ENCODE measurements at regions not wholly inside any gene's neighbourhood (a gene's known extent, or its start where the extent isn't known, plus 50 kb on each side); places are given as distances from the start of the nearest gene placed in this dataset.

DNA sequence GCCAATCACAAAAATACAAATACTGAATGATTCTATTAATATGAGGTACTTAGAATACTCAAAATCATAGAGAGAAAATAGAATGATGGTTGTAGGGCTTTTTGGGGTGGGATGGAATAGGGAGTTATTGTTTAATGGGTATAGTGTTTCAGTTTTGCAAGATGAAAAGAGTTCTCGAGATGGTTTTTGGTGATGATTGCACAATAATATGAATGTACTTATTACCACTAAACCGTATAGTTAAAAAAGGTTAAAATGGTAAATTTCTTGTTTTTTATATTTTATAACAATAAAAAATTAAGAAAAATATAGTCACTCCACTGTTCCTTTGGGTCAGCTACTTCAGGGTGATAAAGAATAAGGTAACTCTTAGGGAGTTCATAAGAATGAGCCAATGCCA lies 560.1 kb downstream of the TDRD15 start:
- H3K4me3 ChIP-seq (ENCODE audit: low read length in 2 of 2), result no peak overlapping the region
- H3K4me1 ChIP-seq (ENCODE audit: control insufficient read depth in 2 of 2, insufficient read depth in 2 of 2, low read length in 2 of 2), result no peaks in the 10 kb centered on the region
- no peaks in the 10 kb centered on the region for H3K27me3 ChIP-seq (ENCODE audit: control insufficient read depth in 2 of 2, insufficient read depth in 2 of 2, low read length in 2 of 2)
- no peak overlapping the region for H3K27ac ChIP-seq (ENCODE audit: low read depth in 2 of 2, low read length in 2 of 2)
- no peak overlapping the region for H3K9ac ChIP-seq (ENCODE audit: low read depth in 1 of 2, low read length in 2 of 2)
- no peaks in the 10 kb centered on the region for H3K36me3 ChIP-seq (ENCODE audit: control insufficient read depth in 2 of 2, insufficient read depth in 2 of 2, low read length in 2 of 2)
- no peaks in the 10 kb centered on the region for H3K9me3 ChIP-seq (ENCODE audit: control insufficient read depth in 2 of 2, low read length in 2 of 2)

GRCh38 chr2:21687589-21687988 lies 563.8 kb downstream of the TDRD15 start:
- no peak overlapping the region for H3K4me3 ChIP-seq (ENCODE audit: low read length in 2 of 2)
- no peaks in the 10 kb centered on the region for H3K4me1 ChIP-seq (ENCODE audit: control insufficient read depth in 2 of 2, insufficient read depth in 2 of 2, low read length in 2 of 2)
- H3K9ac ChIP-seq (ENCODE audit: low read depth in 1 of 2, low read length in 2 of 2), result no peak overlapping the region
- H3K9me3 ChIP-seq (ENCODE audit: control insufficient read depth in 2 of 2, low read length in 2 of 2), result no peaks in the 10 kb centered on the region
- no peaks in the 10 kb centered on the region for H3K27me3 ChIP-seq (ENCODE audit: control insufficient read depth in 2 of 2, insufficient read depth in 2 of 2, low read length in 2 of 2)
- H3K27ac ChIP-seq (ENCODE audit: low read depth in 2 of 2, low read length in 2 of 2), result no peak overlapping the region
- no peaks in the 10 kb centered on the region for H3K36me3 ChIP-seq (ENCODE audit: control insufficient read depth in 2 of 2, insufficient read depth in 2 of 2, low read length in 2 of 2)

DNA sequence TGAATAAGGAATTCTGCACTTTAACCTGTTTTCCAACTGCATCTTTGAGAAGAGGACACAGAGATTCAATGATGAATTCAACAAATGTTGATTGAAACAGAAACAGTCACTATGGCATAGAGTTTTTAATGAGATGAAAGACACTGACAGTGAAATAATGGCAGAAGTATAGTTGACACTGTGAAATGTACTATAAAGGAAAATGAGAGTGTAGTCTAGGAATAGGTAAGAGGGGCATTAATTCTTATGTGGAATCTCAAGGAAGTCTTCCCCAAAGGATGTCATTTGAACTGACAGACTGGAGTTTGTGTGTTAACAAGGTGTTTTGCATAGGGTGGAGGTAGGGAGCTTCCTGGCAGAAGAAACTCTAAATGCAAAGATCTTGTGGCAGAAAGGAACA lies 566.2 kb downstream of the TDRD15 start:
- Histone ChIP-seq H3K4me3 (ENCODE audit: low read length in 2 of 2) (no peak overlapping the region), H3K9me3 (ENCODE audit: control insufficient read depth in 2 of 2, low read length in 2 of 2) (no peaks in the 10 kb centered on the region), H3K9ac (ENCODE audit: low read depth in 1 of 2, low read length in 2 of 2) (no peak overlapping the region), H3K27me3 (ENCODE audit: control insufficient read depth in 2 of 2, insufficient read depth in 2 of 2, low read length in 2 of 2) (no peaks in the 10 kb centered on the region), H3K36me3 (ENCODE audit: control insufficient read depth in 2 of 2, insufficient read depth in 2 of 2, low read length in 2 of 2) (no peaks in the 10 kb centered on the region), H3K4me1 (ENCODE audit: control insufficient read depth in 2 of 2, insufficient read depth in 2 of 2, low read length in 2 of 2) (no peaks in the 10 kb centered on the region), H3K27ac (ENCODE audit: low read depth in 2 of 2, low read length in 2 of 2) (no peak overlapping the region)

GRCh38 chr2:21693081-21693480 lies 569.3 kb downstream of the TDRD15 start:
- H3K27me3 ChIP-seq (ENCODE audit: control insufficient read depth in 2 of 2, insufficient read depth in 2 of 2, low read length in 2 of 2), result no peaks in the 10 kb centered on the region
- H3K27ac ChIP-seq (ENCODE audit: low read depth in 2 of 2, low read length in 2 of 2), result no peak overlapping the region
- H3K9ac ChIP-seq (ENCODE audit: low read depth in 1 of 2, low read length in 2 of 2), result no peak overlapping the region
- H3K36me3 ChIP-seq (ENCODE audit: control insufficient read depth in 2 of 2, insufficient read depth in 2 of 2, low read length in 2 of 2), result no peaks in the 10 kb centered on the region
- H3K4me3 ChIP-seq (ENCODE audit: low read length in 2 of 2), result no peak overlapping the region
- H3K4me1 ChIP-seq (ENCODE audit: control insufficient read depth in 2 of 2, insufficient read depth in 2 of 2, low read length in 2 of 2), result no peaks in the 10 kb centered on the region
- no peaks in the 10 kb centered on the region for H3K9me3 ChIP-seq (ENCODE audit: control insufficient read depth in 2 of 2, low read length in 2 of 2)

DNA sequence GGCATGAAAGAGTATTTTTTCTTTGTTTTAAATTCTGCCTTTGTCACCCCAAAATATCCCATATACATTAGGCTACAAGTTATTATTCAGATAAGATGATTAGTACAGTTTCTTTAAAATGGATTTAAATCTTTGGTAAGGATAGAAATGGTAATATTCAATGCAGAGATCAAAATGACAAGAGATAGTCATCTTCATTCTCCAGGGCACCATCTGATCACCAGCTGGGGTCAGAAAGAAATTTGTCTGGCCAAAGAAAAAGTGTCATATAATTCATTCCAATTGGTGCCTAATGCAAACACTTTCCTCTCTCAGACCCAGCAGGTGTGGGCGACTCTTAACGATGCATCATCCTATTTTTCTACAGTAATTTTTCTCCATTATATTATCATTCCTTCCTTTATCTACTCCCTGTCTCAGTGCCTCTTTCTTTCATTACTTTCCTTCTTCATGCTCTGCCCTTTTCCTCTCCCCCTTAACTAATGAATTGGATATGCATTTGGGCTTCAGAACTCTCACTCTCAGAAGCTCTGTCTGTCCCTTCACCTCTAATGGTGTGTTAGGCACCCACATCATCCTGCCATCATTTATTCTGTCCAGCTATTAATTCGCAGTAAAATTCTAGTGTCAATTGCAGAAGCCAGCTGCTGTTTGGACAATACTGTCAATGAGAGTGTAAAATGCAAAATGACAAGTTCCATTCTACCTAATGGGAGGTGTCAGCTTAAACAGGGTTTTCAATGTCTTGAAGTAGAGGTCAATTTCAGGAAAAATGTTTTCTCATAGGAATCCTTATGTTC lies 570.5 kb downstream of the TDRD15 start:
- no peaks in the 10 kb centered on the region for H3K9me3 ChIP-seq (ENCODE audit: control insufficient read depth in 2 of 2, low read length in 2 of 2)
- H3K27me3 ChIP-seq (ENCODE audit: control insufficient read depth in 2 of 2, insufficient read depth in 2 of 2, low read length in 2 of 2), result no peaks in the 10 kb centered on the region
- H3K9ac ChIP-seq (ENCODE audit: low read depth in 1 of 2, low read length in 2 of 2), result no peak overlapping the region
- no peaks in the 10 kb centered on the region for H3K4me1 ChIP-seq (ENCODE audit: control insufficient read depth in 2 of 2, insufficient read depth in 2 of 2, low read length in 2 of 2)
- no peaks in the 10 kb centered on the region for H3K36me3 ChIP-seq (ENCODE audit: control insufficient read depth in 2 of 2, insufficient read depth in 2 of 2, low read length in 2 of 2)
- H3K4me3 ChIP-seq (ENCODE audit: low read length in 2 of 2), result no peak overlapping the region
- H3K27ac ChIP-seq (ENCODE audit: low read depth in 2 of 2, low read length in 2 of 2), result no peak overlapping the region

- Histone ChIP-seq H3K9me3 (ENCODE audit: control insufficient read depth in 2 of 2, low read length in 2 of 2) (no peaks in the 10 kb centered on the region), H3K4me1 (ENCODE audit: control insufficient read depth in 2 of 2, insufficient read depth in 2 of 2, low read length in 2 of 2) (no peaks in the 10 kb centered on the region), H3K9ac (ENCODE audit: low read depth in 1 of 2, low read length in 2 of 2) (no peak overlapping the region), H3K27ac (ENCODE audit: low read depth in 2 of 2, low read length in 2 of 2) (no peak overlapping the region), H3K36me3 (ENCODE audit: control insufficient read depth in 2 of 2, insufficient read depth in 2 of 2, low read length in 2 of 2) (no peaks in the 10 kb centered on the region), H3K4me3 (ENCODE audit: low read length in 2 of 2) (no peak overlapping the region), H3K27me3 (ENCODE audit: control insufficient read depth in 2 of 2, insufficient read depth in 2 of 2, low read length in 2 of 2) (no peaks in the 10 kb centered on the region)
Observed at GRCh38 chr2:21696900-21697299, 573.1 kb downstream of the TDRD15 start.

DNA sequence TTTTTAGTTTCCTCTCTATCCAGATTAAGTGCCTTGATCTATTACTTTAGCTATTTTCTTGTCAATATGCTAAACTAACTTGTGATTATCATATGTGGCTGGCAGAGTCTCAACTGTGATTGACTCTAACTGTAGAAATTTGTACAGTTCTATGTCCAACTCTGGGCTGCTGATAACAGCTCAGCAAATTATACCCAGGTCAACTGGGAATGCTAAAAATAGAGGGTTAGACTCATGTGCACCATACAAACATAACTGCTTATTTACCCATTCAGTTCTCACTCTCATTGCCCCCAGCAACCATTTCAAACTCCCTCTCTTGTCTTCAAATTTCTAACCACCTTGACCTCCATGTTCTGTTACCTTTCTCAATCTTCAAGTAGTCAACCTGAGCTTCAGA lies 576.9 kb downstream of the TDRD15 start:
- Histone ChIP-seq H3K9ac (ENCODE audit: low read depth in 1 of 2, low read length in 2 of 2) (no peak overlapping the region), H3K36me3 (ENCODE audit: control insufficient read depth in 2 of 2, insufficient read depth in 2 of 2, low read length in 2 of 2) (no peaks in the 10 kb centered on the region), H3K27me3 (ENCODE audit: control insufficient read depth in 2 of 2, insufficient read depth in 2 of 2, low read length in 2 of 2) (no peaks in the 10 kb centered on the region), H3K4me3 (ENCODE audit: low read length in 2 of 2) (no peak overlapping the region), H3K4me1 (ENCODE audit: control insufficient read depth in 2 of 2, insufficient read depth in 2 of 2, low read length in 2 of 2) (no peaks in the 10 kb centered on the region), H3K27ac (ENCODE audit: low read depth in 2 of 2, low read length in 2 of 2) (no peak overlapping the region), H3K9me3 (ENCODE audit: control insufficient read depth in 2 of 2, low read length in 2 of 2) (no peaks in the 10 kb centered on the region)

DNA sequence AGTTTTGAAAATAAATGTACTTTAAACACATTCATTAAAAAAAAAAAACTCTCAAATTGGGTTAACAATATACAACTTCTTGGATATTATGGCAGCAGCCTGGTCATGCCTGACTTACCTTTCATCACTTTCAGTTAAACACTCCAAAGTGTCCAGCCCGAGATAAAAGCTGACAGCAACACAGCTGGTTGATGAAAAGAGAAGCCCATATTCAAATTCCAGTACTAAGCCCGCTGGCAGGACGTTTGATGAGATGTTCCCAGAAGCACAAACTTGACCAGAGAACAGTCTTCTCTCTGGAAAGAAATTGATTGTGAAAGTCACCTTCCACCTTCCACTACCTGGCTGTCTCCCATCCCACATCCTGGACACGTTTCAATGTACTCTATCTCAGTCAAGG lies 586.3 kb downstream of the TDRD15 start:
- no peak overlapping the region for H3K9ac ChIP-seq (ENCODE audit: low read depth in 1 of 2, low read length in 2 of 2)
- H3K27me3 ChIP-seq (ENCODE audit: control insufficient read depth in 2 of 2, insufficient read depth in 2 of 2, low read length in 2 of 2), result no peaks in the 10 kb centered on the region

DNA sequence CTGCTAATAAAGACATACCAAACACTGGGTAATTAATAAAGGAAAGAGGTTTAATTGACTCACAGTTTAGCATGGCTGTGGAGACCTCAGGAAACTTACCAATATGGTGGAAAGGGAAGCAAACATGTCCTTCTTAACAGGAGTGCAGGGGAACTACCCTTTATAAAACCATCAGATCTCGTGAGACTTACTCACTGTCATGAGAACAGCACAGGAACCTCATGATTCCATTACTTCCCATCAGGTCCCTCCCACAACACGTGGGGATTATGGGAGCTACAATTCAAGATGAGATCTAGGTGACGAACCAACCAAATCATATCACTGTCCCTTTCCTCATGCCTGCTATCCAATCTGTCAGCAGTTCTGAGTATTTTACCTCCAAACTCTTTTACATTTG lies 586.7 kb downstream of the TDRD15 start:
- no peak overlapping the region for H3K27ac ChIP-seq (ENCODE audit: low read depth in 2 of 2, low read length in 2 of 2)
- H3K9me3 ChIP-seq (ENCODE audit: control insufficient read depth in 2 of 2, low read length in 2 of 2), result no peaks in the 10 kb centered on the region
- H3K4me3 ChIP-seq (ENCODE audit: low read length in 2 of 2), result no peak overlapping the region
- no peak overlapping the region for H3K9ac ChIP-seq (ENCODE audit: low read depth in 1 of 2, low read length in 2 of 2)
- H3K27me3 ChIP-seq (ENCODE audit: control insufficient read depth in 2 of 2, insufficient read depth in 2 of 2, low read length in 2 of 2), result no peaks in the 10 kb centered on the region
- no peaks in the 10 kb centered on the region for H3K36me3 ChIP-seq (ENCODE audit: control insufficient read depth in 2 of 2, insufficient read depth in 2 of 2, low read length in 2 of 2)
- H3K4me1 ChIP-seq (ENCODE audit: control insufficient read depth in 2 of 2, insufficient read depth in 2 of 2, low read length in 2 of 2), result no peaks in the 10 kb centered on the region

More for the DNA sequence above, 586.3 kb downstream of the TDRD15 start:
- H3K36me3 ChIP-seq (ENCODE audit: control insufficient read depth in 2 of 2, insufficient read depth in 2 of 2, low read length in 2 of 2), result no peaks in the 10 kb centered on the region
- no peak overlapping the region for H3K4me3 ChIP-seq (ENCODE audit: low read length in 2 of 2)
- H3K9me3 ChIP-seq (ENCODE audit: control insufficient read depth in 2 of 2, low read length in 2 of 2), result no peaks in the 10 kb centered on the region
- H3K27ac ChIP-seq (ENCODE audit: low read depth in 2 of 2, low read length in 2 of 2), result no peak overlapping the region
- no peaks in the 10 kb centered on the region for H3K4me1 ChIP-seq (ENCODE audit: control insufficient read depth in 2 of 2, insufficient read depth in 2 of 2, low read length in 2 of 2)

GRCh38 chr2:21715887-21716286 lies 592.1 kb downstream of the TDRD15 start:
- no peak overlapping the region for H3K9ac ChIP-seq (ENCODE audit: low read depth in 1 of 2, low read length in 2 of 2)
- no peaks in the 10 kb centered on the region for H3K27me3 ChIP-seq (ENCODE audit: control insufficient read depth in 2 of 2, insufficient read depth in 2 of 2, low read length in 2 of 2)
- no peaks in the 10 kb centered on the region for H3K4me1 ChIP-seq (ENCODE audit: control insufficient read depth in 2 of 2, insufficient read depth in 2 of 2, low read length in 2 of 2)
- H3K4me3 ChIP-seq (ENCODE audit: low read length in 2 of 2), result no peak overlapping the region
- H3K36me3 ChIP-seq (ENCODE audit: control insufficient read depth in 2 of 2, insufficient read depth in 2 of 2, low read length in 2 of 2), result no peaks in the 10 kb centered on the region
- H3K9me3 ChIP-seq (ENCODE audit: control insufficient read depth in 2 of 2, low read length in 2 of 2), result no peaks in the 10 kb centered on the region
- no peak overlapping the region for H3K27ac ChIP-seq (ENCODE audit: low read depth in 2 of 2, low read length in 2 of 2)

Measured in mucosa of rectum (tissue), 2 donors.